ENCODE measurements at regions not wholly inside any gene's neighbourhood (a gene's known extent, or its start where the extent isn't known, plus 50 kb on each side); places are given as distances from the start of the nearest gene placed in this dataset.

DNA sequence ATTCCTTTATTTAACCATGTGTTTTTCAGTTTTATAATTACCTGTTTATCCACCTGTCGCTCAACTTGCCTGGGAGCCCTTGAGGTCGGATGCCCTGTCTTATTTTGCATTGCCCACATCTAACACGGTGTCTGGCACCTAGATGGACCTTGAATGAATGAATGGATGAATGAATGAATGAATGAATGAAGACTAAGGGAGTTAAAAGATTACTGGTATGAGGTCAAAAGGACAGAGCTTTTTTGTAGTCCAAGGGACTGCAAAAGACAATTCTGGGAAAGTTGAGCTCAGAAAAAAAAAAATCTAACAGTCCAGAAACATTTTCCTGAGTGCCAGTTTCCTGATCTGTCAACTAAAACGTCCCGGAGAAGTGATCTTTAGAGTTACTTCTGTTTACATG, 244.6 kb upstream of the MYOCD start:
- no peaks in the 10 kb centered on the region for H3K36me3 ChIP-seq (ENCODE audit: insufficient read depth, low read length)
- TF ChIP-seq POLR2AphosphoS5 (IDR thresholded peaks at IDR 0.05; ENCODE audit: borderline replicate concordance, low read depth, low read length) (no peak), FOXP2 (optimal IDR thresholded peaks at IDR 0.05; ENCODE audit: control extremely low read depth, extremely low read length, insufficient read depth) (no peak), EZH2 (IDR thresholded peaks at IDR 0.05) (no peak)
- no peak overlapping the region for H3K4me3 ChIP-seq
- no peak overlapping the region for H3K27ac ChIP-seq
- DNase-seq (ENCODE audit: low read depth, low spot score) = no peak
- no peak overlapping the region for H3K9ac ChIP-seq (ENCODE audit: insufficient read length)
- no peaks in the 10 kb centered on the region for H3K9me3 ChIP-seq (ENCODE audit: low read depth, low read length)

- Histone ChIP-seq H3K4me3 (no peak overlapping the region), H3K36me3 (ENCODE audit: insufficient read depth, low read length) (no peaks in the 10 kb centered on the region), H3K9ac (ENCODE audit: insufficient read length) (no peak overlapping the region), H3K9me3 (ENCODE audit: low read depth, low read length) (no peaks in the 10 kb centered on the region), H3K27ac (no peak overlapping the region)
- no peak for DNase-seq (ENCODE audit: low read depth, low spot score)
- TF ChIP-seq FOXP2 (optimal IDR thresholded peaks at IDR 0.05; ENCODE audit: control extremely low read depth, extremely low read length, insufficient read depth) = no peak
- no peak for TF ChIP-seq EZH2 (IDR thresholded peaks at IDR 0.05)
- no peak for TF ChIP-seq POLR2AphosphoS5 (IDR thresholded peaks at IDR 0.05; ENCODE audit: borderline replicate concordance, low read depth, low read length)
These were observed 243.9 kb upstream of the MYOCD start for GRCh38 chr17:12421646-12422306.

- DNase-seq (ENCODE audit: low read depth, low spot score) = no peak
- no peaks in the 10 kb centered on the region for H3K36me3 ChIP-seq (ENCODE audit: insufficient read depth, low read length)
- TF ChIP-seq EZH2 (IDR thresholded peaks at IDR 0.05) (no peak), POLR2AphosphoS5 (IDR thresholded peaks at IDR 0.05; ENCODE audit: borderline replicate concordance, low read depth, low read length) (no peak), FOXP2 (optimal IDR thresholded peaks at IDR 0.05; ENCODE audit: control extremely low read depth, extremely low read length, insufficient read depth) (no peak)
- H3K27ac ChIP-seq = no peak overlapping the region
- no peak overlapping the region for H3K9ac ChIP-seq (ENCODE audit: insufficient read length)
- no peak overlapping the region for H3K4me3 ChIP-seq
- H3K9me3 ChIP-seq (ENCODE audit: low read depth, low read length) = no peaks in the 10 kb centered on the region
These were observed 243.0 kb upstream of the MYOCD start for GRCh38 chr17:12422651-12423050.

- Histone ChIP-seq H3K36me3 (ENCODE audit: insufficient read depth, low read length) (no peaks in the 10 kb centered on the region), H3K9me3 (ENCODE audit: low read depth, low read length) (no peaks in the 10 kb centered on the region), H3K4me3 (no peak overlapping the region), H3K27ac (no peak overlapping the region), H3K9ac (ENCODE audit: insufficient read length) (no peak overlapping the region)
- TF ChIP-seq POLR2AphosphoS5 (IDR thresholded peaks at IDR 0.05; ENCODE audit: borderline replicate concordance, low read depth, low read length) (no peak), EZH2 (IDR thresholded peaks at IDR 0.05) (no peak), FOXP2 (optimal IDR thresholded peaks at IDR 0.05; ENCODE audit: control extremely low read depth, extremely low read length, insufficient read depth) (no peak)
- DNase-seq (ENCODE audit: low read depth, low spot score) = no peak
These were observed 242.4 kb upstream of the MYOCD start for GRCh38 chr17:12423337-12423736.

- Histone ChIP-seq H3K9me3 (ENCODE audit: low read depth, low read length) (no peaks in the 10 kb centered on the region), H3K27ac (no peak overlapping the region), H3K9ac (ENCODE audit: insufficient read length) (no peak overlapping the region), H3K36me3 (ENCODE audit: insufficient read depth, low read length) (no peaks in the 10 kb centered on the region), H3K4me3 (no peak overlapping the region)
- DNase-seq (ENCODE audit: low read depth, low spot score) = no peak
- TF ChIP-seq FOXP2 (optimal IDR thresholded peaks at IDR 0.05; ENCODE audit: control extremely low read depth, extremely low read length, insufficient read depth) (no peak), EZH2 (IDR thresholded peaks at IDR 0.05) (no peak), POLR2AphosphoS5 (IDR thresholded peaks at IDR 0.05; ENCODE audit: borderline replicate concordance, low read depth, low read length) (no peak)
These were observed 236.6 kb upstream of the MYOCD start for GRCh38 chr17:12429116-12429515.

- Histone ChIP-seq H3K27ac (no peak overlapping the region), H3K4me3 (no peak overlapping the region), H3K36me3 (ENCODE audit: insufficient read depth, low read length) (no peaks in the 10 kb centered on the region), H3K9ac (ENCODE audit: insufficient read length) (no peak overlapping the region), H3K9me3 (ENCODE audit: low read depth, low read length) (no peaks in the 10 kb centered on the region)
- TF ChIP-seq POLR2AphosphoS5 (IDR thresholded peaks at IDR 0.05; ENCODE audit: borderline replicate concordance, low read depth, low read length) (no peak), EZH2 (IDR thresholded peaks at IDR 0.05) (no peak), FOXP2 (optimal IDR thresholded peaks at IDR 0.05; ENCODE audit: control extremely low read depth, extremely low read length, insufficient read depth) (no peak)
- no peak for DNase-seq (ENCODE audit: low read depth, low spot score)
These were observed 234.5 kb upstream of the MYOCD start for GRCh38 chr17:12431188-12431587.

DNA sequence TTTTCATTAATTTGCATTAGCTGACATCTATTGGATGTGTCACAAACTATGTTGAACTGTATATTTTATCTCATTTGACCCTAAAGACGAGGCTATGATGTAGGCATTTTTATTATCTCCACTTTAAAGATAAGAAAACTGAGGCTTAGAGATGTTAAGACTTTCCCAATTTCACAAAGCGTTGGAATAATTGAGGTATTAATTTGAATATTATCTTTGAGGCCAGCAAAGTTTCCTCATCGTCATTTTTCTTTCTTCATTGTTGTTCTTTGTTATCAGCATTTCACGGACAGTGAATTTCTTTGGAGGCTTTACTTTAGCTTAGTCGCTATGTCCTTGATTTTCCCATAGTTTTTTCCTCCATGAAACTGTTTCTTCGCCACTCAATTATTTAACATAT, 227.5 kb upstream of the MYOCD start:
- DNase-seq (ENCODE audit: low read depth, low spot score) = no peak
- Histone ChIP-seq H3K9ac (ENCODE audit: insufficient read length) (no peak overlapping the region), H3K36me3 (ENCODE audit: insufficient read depth, low read length) (no peaks in the 10 kb centered on the region), H3K27ac (no peak overlapping the region), H3K4me3 (no peak overlapping the region), H3K9me3 (ENCODE audit: low read depth, low read length) (no peaks in the 10 kb centered on the region)
- TF ChIP-seq FOXP2 (optimal IDR thresholded peaks at IDR 0.05; ENCODE audit: control extremely low read depth, extremely low read length, insufficient read depth) (no peak), POLR2AphosphoS5 (IDR thresholded peaks at IDR 0.05; ENCODE audit: borderline replicate concordance, low read depth, low read length) (no peak), EZH2 (IDR thresholded peaks at IDR 0.05) (no peak)

GRCh38 chr17:12438813-12439586, 226.7 kb upstream of the MYOCD start:
- DNase-seq (ENCODE audit: low read depth, low spot score) = no peak
- Histone ChIP-seq H3K9me3 (ENCODE audit: low read depth, low read length) (no peaks in the 10 kb centered on the region), H3K36me3 (ENCODE audit: insufficient read depth, low read length) (no peaks in the 10 kb centered on the region), H3K9ac (ENCODE audit: insufficient read length) (no peak overlapping the region), H3K27ac (no peak overlapping the region), H3K4me3 (no peak overlapping the region)
- TF ChIP-seq POLR2AphosphoS5 (IDR thresholded peaks at IDR 0.05; ENCODE audit: borderline replicate concordance, low read depth, low read length) (no peak), EZH2 (IDR thresholded peaks at IDR 0.05) (no peak), FOXP2 (optimal IDR thresholded peaks at IDR 0.05; ENCODE audit: control extremely low read depth, extremely low read length, insufficient read depth) (no peak)
